Esophagus squamous epithelium (tissue), 4 donors: ENCODE measurements at regions not wholly inside any gene's neighbourhood (a gene's known extent, or its start where the extent isn't known, plus 50 kb on each side); places are given as distances from the start of the nearest gene placed in this dataset.

ENCODE experiments used
- CTCF ChIP-seq, 6 experiments: fragments of 450-650 bp in 4 of 6; fragments of 200-600 bp in 2 of 6; sonication (generic) in 2 of 6; IDR thresholded peaks; one replicate each; pipeline ENCODE4 v1.5.1; 2016 to 2019; ENCODE audit warnings: antibody characterized with exemption in 6 of 6, mild to moderate bottlenecking in 4 of 6, moderate library complexity in 4 of 6
- POLR2A ChIP-seq, 4 donors: fragments of 450-650 bp; IDR thresholded peaks; one replicate each; pipeline ENCODE4 v1.6.1; 2017; ENCODE audit warnings: antibody characterized with exemption in 4 of 4, mild to moderate bottlenecking in 4 of 4, moderate library complexity in 3 of 4

GRCh38 chr15:63451671-63452315 is 52.6 kb upstream of the USP3 start:
- TF ChIP-seq CTCF (IDR thresholded peaks at IDR 0.05) (no peak), POLR2A (IDR thresholded peaks at IDR 0.05) (no peak)
